B cell (primary cell): ENCODE measurements at regions not wholly inside any gene's neighbourhood (a gene's known extent, or its start where the extent isn't known, plus 50 kb on each side); places are given as distances from the start of the nearest gene placed in this dataset.

Experiments
- CTCF ChIP-seq: fragments of 200-600 bp; IDR thresholded peaks from one replicate; pipeline ENCODE4 v1.8.0; 2022; ENCODE audit warnings: antibody characterized with exemption, mild to moderate bottlenecking
- EZH2 ChIP-seq: IDR thresholded peaks from 2 replicates; pipeline ENCODE4 v1.6.1; 2012; ENCODE audit warnings: borderline replicate concordance, low read depth, mild to moderate bottlenecking, moderate library complexity, low read length; ENCODE audit not compliant: insufficient read depth, poor library complexity, severe bottlenecking

DNA sequence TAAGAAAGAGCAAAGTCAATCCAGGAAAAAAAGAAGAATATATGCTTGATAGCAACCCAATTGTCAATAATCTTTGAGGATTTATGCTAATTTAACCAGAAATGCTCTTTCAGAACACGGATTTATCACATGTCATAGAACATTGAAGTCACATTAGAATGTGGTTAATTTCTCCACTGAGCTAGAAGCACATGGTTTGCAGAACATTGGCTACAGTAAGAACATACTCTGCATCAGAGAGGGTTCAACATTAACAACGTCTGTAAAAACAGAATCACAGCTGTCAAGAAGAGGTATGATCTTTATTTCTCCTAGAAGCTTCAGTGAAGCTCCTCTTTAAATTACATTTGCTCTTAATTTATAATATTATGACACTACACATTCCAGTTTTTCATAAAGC, 619.7 kb upstream of the AGTR1 start:
- TF ChIP-seq CTCF (no peak), EZH2 (no peak)
